HepG2 (cell line): ENCODE measurements at regions not wholly inside any gene's neighbourhood (a gene's known extent, or its start where the extent isn't known, plus 50 kb on each side); places are given as distances from the start of the nearest gene placed in this dataset.

Experiments used
- NCOR1 ChIP-seq: fragments of 200-600 bp; sonication (generic); IDR thresholded peaks from 2 replicates; pipeline ENCODE4 v1.7.0; 2017; ENCODE audit warnings: antibody characterized with exemption, low read length, borderline replicate concordance
- POLR2AphosphoS5 ChIP-seq: IDR thresholded peaks from 2 replicates; pipeline ENCODE4 v1.6.1; 2012; ENCODE audit warnings: low read depth, low read length
- PTBP1 ChIP-seq: fragments of 200-400 bp; formaldehyde crosslinking; IDR thresholded peaks from 2 replicates; pipeline ENCODE4 v1.6.1; 2018; ENCODE audit warnings: low read length, low read depth; ENCODE audit not compliant: poor library complexity, severe bottlenecking
- TAF1 ChIP-seq: sonication (generic); formaldehyde crosslinking; IDR thresholded peaks from 2 replicates; pipeline ENCODE4 v1.4.0; 2020; ENCODE audit warnings: missing genetic modification reagents
- ZBTB8A ChIP-seq: sonication (generic); formaldehyde crosslinking; IDR thresholded peaks from 2 replicates; pipeline ENCODE4 v1.4.0; 2020; ENCODE audit warnings: mild to moderate bottlenecking, low read depth, missing genetic modification reagents, borderline replicate concordance
- ZC3H13 ChIP-seq: sonication (generic); formaldehyde crosslinking; IDR thresholded peaks from 2 replicates; pipeline ENCODE4 v1.8.1; 2023; ENCODE audit warnings: mild to moderate bottlenecking, missing genetic modification reagents, moderate library complexity
- TF ChIP-seq, protein P1 (sequence below): sonication (generic); formaldehyde crosslinking; IDR thresholded peaks from 2 replicates; pipeline ENCODE4 v1.8.1; 2022; ENCODE audit warnings: mild to moderate bottlenecking, missing genetic modification reagents
- TF ChIP-seq, protein P2 (sequence below): sonication (generic); formaldehyde crosslinking; IDR thresholded peaks from 2 replicates; pipeline ENCODE4 v1.5.0; 2020; ENCODE audit warnings: mild to moderate bottlenecking, missing genetic modification reagents, moderate library complexity

DNA sequence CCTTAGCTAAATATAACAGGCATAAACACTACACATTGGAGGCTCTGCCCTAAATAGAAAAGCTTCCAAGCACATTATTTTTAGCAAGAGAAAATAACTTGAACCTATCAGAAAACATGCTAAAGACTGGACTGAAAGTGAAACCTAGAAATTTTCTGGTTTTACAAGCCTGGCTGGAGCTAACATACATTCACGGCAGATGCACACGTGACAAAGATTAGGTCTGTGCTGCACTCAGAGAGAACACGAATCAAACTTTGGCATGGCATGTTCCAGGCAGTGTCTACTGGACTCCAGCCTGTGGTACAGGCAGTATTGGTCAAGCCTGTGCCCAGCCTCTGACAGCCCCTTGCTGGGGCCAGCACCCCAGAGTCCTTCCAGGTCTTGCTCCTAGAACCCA, 94.1 kb upstream of the PCBD1 start:
- TF ChIP-seq, protein P1, sequence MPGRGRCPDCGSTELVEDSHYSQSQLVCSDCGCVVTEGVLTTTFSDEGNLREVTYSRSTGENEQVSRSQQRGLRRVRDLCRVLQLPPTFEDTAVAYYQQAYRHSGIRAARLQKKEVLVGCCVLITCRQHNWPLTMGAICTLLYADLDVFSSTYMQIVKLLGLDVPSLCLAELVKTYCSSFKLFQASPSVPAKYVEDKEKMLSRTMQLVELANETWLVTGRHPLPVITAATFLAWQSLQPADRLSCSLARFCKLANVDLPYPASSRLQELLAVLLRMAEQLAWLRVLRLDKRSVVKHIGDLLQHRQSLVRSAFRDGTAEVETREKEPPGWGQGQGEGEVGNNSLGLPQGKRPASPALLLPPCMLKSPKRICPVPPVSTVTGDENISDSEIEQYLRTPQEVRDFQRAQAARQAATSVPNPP (CRISPR knock-in tag), result no peak
- TF ChIP-seq ZBTB8A (CRISPR knock-in tag), result no peak
- no peak for TF ChIP-seq NCOR1
- TF ChIP-seq, protein P2, sequence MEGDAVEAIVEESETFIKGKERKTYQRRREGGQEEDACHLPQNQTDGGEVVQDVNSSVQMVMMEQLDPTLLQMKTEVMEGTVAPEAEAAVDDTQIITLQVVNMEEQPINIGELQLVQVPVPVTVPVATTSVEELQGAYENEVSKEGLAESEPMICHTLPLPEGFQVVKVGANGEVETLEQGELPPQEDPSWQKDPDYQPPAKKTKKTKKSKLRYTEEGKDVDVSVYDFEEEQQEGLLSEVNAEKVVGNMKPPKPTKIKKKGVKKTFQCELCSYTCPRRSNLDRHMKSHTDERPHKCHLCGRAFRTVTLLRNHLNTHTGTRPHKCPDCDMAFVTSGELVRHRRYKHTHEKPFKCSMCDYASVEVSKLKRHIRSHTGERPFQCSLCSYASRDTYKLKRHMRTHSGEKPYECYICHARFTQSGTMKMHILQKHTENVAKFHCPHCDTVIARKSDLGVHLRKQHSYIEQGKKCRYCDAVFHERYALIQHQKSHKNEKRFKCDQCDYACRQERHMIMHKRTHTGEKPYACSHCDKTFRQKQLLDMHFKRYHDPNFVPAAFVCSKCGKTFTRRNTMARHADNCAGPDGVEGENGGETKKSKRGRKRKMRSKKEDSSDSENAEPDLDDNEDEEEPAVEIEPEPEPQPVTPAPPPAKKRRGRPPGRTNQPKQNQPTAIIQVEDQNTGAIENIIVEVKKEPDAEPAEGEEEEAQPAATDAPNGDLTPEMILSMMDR, result no peak
- TF ChIP-seq PTBP1, result no peak
- TF ChIP-seq ZC3H13 (CRISPR knock-in tag), result no peak
- no peak for TF ChIP-seq POLR2AphosphoS5
- no peak for TF ChIP-seq TAF1 (CRISPR knock-in tag)
